ENCODE measurements at regions not wholly inside any gene's neighbourhood (a gene's known extent, or its start where the extent isn't known, plus 50 kb on each side); places are given as distances from the start of the nearest gene placed in this dataset.

DNA sequence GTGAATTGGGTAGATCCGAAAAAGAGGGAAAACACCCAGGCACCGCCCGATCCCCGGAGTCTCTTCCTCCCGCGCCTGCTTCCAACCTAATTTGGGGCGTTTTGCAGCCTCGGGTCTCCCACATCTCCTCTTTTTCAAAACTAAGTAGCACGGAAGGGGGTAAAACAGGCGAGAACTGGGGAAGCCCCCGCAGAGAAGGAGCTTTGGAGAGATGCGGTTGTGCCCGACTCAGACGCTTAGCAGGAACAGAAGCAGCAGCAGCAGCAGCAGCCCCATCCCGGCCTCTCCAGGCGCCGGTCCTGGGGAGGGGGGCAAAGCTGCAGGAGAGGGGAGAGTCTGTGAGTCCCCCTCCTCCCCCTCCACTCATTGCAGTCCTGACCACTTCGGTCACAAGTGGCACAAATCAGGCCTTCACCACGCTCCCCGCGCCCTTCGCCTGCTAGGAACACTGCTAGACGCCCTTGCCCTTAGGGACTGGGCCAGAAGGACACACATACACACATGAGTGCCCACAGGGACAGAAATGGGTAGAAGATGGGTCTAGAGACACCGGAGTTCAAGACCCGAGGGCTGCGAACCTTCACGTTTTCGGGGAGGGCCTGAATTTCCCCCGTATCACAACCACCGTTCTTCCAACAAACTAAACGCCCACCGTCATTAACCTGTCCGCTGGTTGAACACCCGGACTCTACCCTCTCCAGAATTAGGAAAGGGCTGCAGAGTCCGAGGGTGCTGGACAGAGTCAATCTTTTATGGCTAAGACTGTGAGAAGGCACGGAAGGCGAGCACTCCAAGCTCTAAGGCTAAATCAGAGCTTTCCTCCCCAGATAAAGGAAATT, 98.3 kb upstream of the HSD17B12 start:
- in situ Hi-C loops (cut with MboI; ENCODE audit: low sequenced_read_pairs in 4 of 4) = no loop called here
- H3K4me1 ChIP-seq = peaks cover 22 to 30% of the 10 kb centered on the region in 2 donors

DNA sequence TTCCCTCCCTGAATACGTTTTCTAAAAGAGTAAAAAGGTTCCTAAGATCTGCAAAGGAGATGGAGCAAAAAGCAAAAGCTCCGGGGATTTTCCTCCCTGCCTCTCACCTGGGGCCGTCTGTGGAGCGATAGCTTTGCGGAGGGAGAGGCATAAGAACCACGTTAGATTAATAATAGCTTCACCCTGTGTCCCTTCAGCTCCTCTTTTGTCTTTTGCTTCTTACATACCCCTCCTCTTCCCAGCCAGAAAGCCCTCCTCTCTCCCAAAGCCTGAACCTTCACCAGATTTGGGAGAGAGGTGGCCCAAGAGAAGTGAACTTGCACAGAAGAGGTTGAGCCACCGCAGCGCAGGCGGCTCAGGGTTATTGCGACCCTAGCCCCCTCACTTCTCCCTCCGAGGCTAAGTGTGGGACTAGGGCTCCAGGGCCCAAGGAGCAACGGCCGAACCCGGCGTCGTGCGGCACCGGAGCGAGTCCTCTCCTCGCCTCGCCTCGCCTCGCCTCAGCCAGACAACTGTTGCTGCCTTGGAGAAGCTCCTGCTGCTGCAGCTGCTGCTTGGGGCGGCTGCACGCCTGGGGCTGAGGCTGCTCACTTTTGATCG, 97.6 kb upstream of the HSD17B12 start:
- peaks cover 22 to 30% of the 10 kb centered on the region in 2 donors for H3K4me1 ChIP-seq
- DNase-seq (no peak), ATAC-seq (no peak)
- H3K4me3 ChIP-seq = no peak overlapping the region
- TF ChIP-seq POLR2A (IDR thresholded peaks at IDR 0.05) = no peak
- TF ChIP-seq, protein P1, sequence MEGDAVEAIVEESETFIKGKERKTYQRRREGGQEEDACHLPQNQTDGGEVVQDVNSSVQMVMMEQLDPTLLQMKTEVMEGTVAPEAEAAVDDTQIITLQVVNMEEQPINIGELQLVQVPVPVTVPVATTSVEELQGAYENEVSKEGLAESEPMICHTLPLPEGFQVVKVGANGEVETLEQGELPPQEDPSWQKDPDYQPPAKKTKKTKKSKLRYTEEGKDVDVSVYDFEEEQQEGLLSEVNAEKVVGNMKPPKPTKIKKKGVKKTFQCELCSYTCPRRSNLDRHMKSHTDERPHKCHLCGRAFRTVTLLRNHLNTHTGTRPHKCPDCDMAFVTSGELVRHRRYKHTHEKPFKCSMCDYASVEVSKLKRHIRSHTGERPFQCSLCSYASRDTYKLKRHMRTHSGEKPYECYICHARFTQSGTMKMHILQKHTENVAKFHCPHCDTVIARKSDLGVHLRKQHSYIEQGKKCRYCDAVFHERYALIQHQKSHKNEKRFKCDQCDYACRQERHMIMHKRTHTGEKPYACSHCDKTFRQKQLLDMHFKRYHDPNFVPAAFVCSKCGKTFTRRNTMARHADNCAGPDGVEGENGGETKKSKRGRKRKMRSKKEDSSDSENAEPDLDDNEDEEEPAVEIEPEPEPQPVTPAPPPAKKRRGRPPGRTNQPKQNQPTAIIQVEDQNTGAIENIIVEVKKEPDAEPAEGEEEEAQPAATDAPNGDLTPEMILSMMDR (IDR thresholded peaks at IDR 0.05 in 4 of 5, conservative IDR thresholded peaks at IDR 0.05 in 1 of 5) = no peak
- H3K36me3 ChIP-seq = no peaks in the 10 kb centered on the region
- H3K27me3 ChIP-seq = peaks cover 66 to 76% (median 74%) of the 10 kb centered on the region in 3 donors
- no peak overlapping the region for H3K27ac ChIP-seq
- in situ Hi-C loops (cut with MboI; ENCODE audit: low sequenced_read_pairs in 4 of 4) (no loop called here), intact Hi-C loops (cut with DNase I; ENCODE audit: low total_unique reads) (no loop called here)
- no peaks in the 10 kb centered on the region for H3K9me3 ChIP-seq

More for the DNA sequence above, 98.3 kb upstream of the HSD17B12 start:
- DNase-seq = no peak
- Histone ChIP-seq H3K27me3 (peaks cover 73 to 84% (median 81%) of the 10 kb centered on the region in 3 donors), H3K4me3 (peak overlapping the region in 2 of 4 donors; percentile 45 to 51), H3K9me3 (no peaks in the 10 kb centered on the region), H3K27ac (no peak overlapping the region), H3K36me3 (no peaks in the 10 kb centered on the region)
- ATAC-seq = no peak
- intact Hi-C loops (cut with DNase I; ENCODE audit: low total_unique reads) = no loop called here
- TF ChIP-seq, protein P1 (IDR thresholded peaks at IDR 0.05 in 4 of 5, conservative IDR thresholded peaks at IDR 0.05 in 1 of 5) = no peak
- TF ChIP-seq POLR2A (IDR thresholded peaks at IDR 0.05) = no peak

DNA sequence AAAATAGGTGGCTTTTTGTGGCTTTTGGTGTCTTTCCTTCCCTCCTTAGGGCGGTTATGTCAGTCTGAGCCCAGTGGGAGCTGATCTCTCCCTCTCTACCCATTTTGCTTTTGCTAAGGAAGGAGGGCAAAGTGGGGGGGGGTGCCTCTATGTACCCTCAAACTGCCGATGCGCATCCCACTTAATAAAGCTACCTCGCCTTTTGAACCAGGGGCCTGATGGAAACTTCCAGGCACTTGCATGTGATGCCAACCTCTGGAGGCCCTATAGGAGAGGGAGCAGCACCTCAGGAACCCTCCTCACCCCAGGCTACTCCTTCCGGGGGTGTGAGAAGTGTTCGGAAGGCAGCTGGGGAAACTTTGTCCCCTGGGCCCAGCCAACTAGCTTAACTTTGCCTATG, 97.0 kb upstream of the HSD17B12 start:
- in situ Hi-C loops (cut with MboI; ENCODE audit: low sequenced_read_pairs in 4 of 4) = no loop called here
- no peaks in the 10 kb centered on the region for H3K36me3 ChIP-seq
- no peaks in the 10 kb centered on the region for H3K9me3 ChIP-seq
- no peak for ATAC-seq
- no peak overlapping the region for H3K27ac ChIP-seq
- no peak overlapping the region for H3K4me3 ChIP-seq
- intact Hi-C loops (cut with DNase I; ENCODE audit: low total_unique reads) = no loop called here
- H3K4me1 ChIP-seq = peaks cover 22 to 29% of the 10 kb centered on the region in 2 donors
- H3K27me3 ChIP-seq = peaks cover 60 to 70% (median 68%) of the 10 kb centered on the region in 3 donors
- no peak for DNase-seq
- TF ChIP-seq POLR2A (IDR thresholded peaks at IDR 0.05) = no peak
- TF ChIP-seq, protein P1 (IDR thresholded peaks at IDR 0.05 in 4 of 5, conservative IDR thresholded peaks at IDR 0.05 in 1 of 5) = no peak

DNA sequence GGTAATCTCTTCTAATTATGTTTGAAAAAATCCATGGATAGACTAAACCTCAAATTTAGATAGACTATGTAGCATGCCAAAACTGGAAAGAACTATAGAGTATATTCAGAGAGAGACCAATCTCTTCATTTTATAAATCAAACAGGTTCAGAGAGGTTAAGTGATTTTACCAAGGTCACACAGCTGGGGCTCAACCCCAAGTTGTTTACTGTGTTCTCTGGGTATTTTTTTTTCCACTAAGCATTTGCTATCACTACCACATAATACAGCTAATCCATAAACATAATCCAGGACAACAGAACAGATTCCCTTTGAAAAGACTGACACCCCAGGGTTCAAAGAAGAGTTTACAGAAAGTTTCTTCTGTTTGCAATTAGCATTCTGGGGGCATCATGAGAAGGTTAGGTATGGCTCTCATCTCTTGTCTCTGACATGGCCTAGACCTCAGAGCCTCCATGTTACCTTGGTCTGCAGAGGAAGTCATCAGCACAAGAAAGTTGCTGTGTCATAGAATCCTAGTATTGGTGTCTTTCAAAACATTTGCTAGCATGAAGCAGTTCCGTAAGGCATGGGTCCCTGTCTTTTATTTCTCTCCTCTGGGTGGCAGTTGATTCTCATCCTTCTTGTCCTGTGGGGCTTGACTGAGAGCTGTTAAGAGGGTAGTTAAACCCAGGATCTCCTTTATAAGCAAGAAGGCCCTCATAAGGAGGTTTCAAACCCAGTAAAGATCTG, 94.5 kb upstream of the HSD17B12 start:
- in situ Hi-C loops (cut with MboI; ENCODE audit: low sequenced_read_pairs in 4 of 4) (no loop called here), intact Hi-C loops (cut with DNase I; ENCODE audit: low total_unique reads) (no loop called here)
- no peak overlapping the region for H3K27ac ChIP-seq
- peaks cover 11 to 14% of the 10 kb centered on the region in 2 donors for H3K4me1 ChIP-seq
- no peak overlapping the region for H3K4me3 ChIP-seq
- peaks cover 35 to 48% (median 47%) of the 10 kb centered on the region in 3 donors for H3K27me3 ChIP-seq
- DNase-seq (no peak), ATAC-seq (no peak)
- TF ChIP-seq POLR2A (IDR thresholded peaks at IDR 0.05) = no peak
- TF ChIP-seq, protein P1 (IDR thresholded peaks at IDR 0.05 in 4 of 5, conservative IDR thresholded peaks at IDR 0.05 in 1 of 5) = no peak
- H3K36me3 ChIP-seq = no peaks in the 10 kb centered on the region
- H3K9me3 ChIP-seq = no peaks in the 10 kb centered on the region
